A172 (cell line): ENCODE measurements at regions not wholly inside any gene's neighbourhood (a gene's known extent, or its start where the extent isn't known, plus 50 kb on each side); places are given as distances from the start of the nearest gene placed in this dataset.
"Not testable (repeated sequence)": the region's sequence is repeated elsewhere in the genome, so short reads cannot be mapped to it uniquely, and the experiment has no call there.

ENCODE experiments used
- DNase-seq: peaks from one replicate; pipeline ENCODE4 v3.0.0-alpha.2; 2015; ENCODE audit warnings: low spot score

- no peak for DNase-seq
Measured at GRCh38 chr11:13782390-13783075, 114.1 kb downstream of the FAR1 start.

- DNase-seq = no peak
Measured at GRCh38 chr11:13784441-13784840, 116.0 kb downstream of the FAR1 start.

GRCh38 chr11:13784855-13785254, 116.4 kb downstream of the FAR1 start:
- DNase-seq = no peak

GRCh38 chr11:13786688-13787087, 118.2 kb downstream of the FAR1 start:
- no peak for DNase-seq

- not testable (repeated sequence) for DNase-seq
Measured at GRCh38 chr11:13797616-13798015, 129.1 kb downstream of the FAR1 start.

- no peak for DNase-seq
Measured at GRCh38 chr11:13800901-13801300, 132.4 kb downstream of the FAR1 start.

GRCh38 chr11:13818325-13818724, 144.2 kb upstream of the SPON1 start:
- DNase-seq = no peak

- peak; percentile 83 for DNase-seq
Measured at GRCh38 chr11:13826505-13827278, 135.8 kb upstream of the SPON1 start.

GRCh38 chr11:13831696-13832095, 130.8 kb upstream of the SPON1 start:
- DNase-seq = peak; percentile 55

GRCh38 chr11:13834463-13834862, 128.1 kb upstream of the SPON1 start:
- no peak for DNase-seq

- DNase-seq = peak; percentile 25
Measured at GRCh38 chr11:13836666-13837065, 125.9 kb upstream of the SPON1 start.

- DNase-seq = peak; percentile 90
Measured at GRCh38 chr11:13837286-13837685, 125.2 kb upstream of the SPON1 start.

- no peak for DNase-seq
Measured at GRCh38 chr11:13841393-13841792, 121.1 kb upstream of the SPON1 start.

GRCh38 chr11:13848031-13848430, 114.5 kb upstream of the SPON1 start:
- DNase-seq = no peak

- DNase-seq = no peak
Measured at GRCh38 chr11:13850231-13851005, 112.1 kb upstream of the SPON1 start.

GRCh38 chr11:13851691-13852090, 110.8 kb upstream of the SPON1 start:
- no peak for DNase-seq

GRCh38 chr11:13852481-13852880, 110.0 kb upstream of the SPON1 start:
- no peak for DNase-seq

- DNase-seq = no peak
Measured at GRCh38 chr11:13857828-13858227, 104.7 kb upstream of the SPON1 start.

GRCh38 chr11:13859892-13860291, 102.6 kb upstream of the SPON1 start:
- no peak for DNase-seq

- no peak for DNase-seq
Measured at GRCh38 chr11:13861411-13861810, 101.1 kb upstream of the SPON1 start.

- no peak for DNase-seq
Measured at GRCh38 chr11:13862845-13863392, 99.6 kb upstream of the SPON1 start.

- peak; percentile 55 for DNase-seq
Measured at GRCh38 chr11:13868710-13869397, 93.7 kb upstream of the SPON1 start.
